ENCODE measurements at regions not wholly inside any gene's neighbourhood (a gene's known extent, or its start where the extent isn't known, plus 50 kb on each side); places are given as distances from the start of the nearest gene placed in this dataset.

DNA sequence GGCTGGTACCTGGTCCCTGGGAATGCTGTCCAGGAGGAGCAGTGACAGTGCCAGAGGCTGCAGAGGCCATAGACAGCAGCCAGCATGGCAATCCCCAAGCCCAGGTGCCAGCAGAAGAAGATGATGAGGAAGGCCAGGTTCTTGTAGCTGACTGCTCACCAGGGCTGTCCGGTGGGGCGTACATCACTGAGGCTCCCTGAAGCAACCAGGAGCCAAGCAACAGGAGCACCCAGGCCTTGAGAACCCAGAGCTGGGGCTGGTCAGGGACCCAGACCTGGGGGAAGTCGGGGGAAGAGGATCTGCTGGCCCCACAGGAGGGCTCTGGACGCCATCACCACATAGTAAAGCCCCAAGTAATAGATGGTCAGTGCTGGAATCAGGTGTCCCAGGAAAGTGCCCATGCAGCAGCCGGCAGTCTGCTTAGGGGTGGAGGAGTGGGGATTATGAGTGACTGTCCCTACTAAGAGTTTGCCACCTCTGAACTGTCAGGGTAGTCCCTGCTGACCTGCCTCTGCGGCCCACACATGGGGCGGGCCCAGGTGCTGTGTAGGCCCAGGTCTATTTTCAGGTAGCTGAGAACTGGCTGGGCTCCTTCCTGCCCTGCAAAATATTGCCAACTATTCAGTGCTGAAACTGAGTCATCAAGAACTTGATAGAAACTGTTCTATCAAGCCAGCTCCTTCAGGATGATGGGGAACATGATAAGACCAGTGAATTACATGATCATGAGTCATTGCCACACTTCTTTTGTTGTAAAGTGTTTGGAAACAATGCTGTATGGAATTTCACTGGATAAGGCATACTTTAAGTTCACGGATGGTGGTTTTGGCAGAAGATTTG lies 68.7 kb downstream of the CHRD start:
- TF ChIP-seq POLR2AphosphoS5 (IDR thresholded peaks at IDR 0.05) (no peak), CTCF (IDR thresholded peaks at IDR 0.05 in 8 of 11, conservative IDR thresholded peaks at IDR 0.05 in 3 of 11) (no peak)

Measured in spleen (tissue), 7 donors.